Neural progenitor cell (in vitro differentiated cells): ENCODE measurements at regions not wholly inside any gene's neighbourhood (a gene's known extent, or its start where the extent isn't known, plus 50 kb on each side); places are given as distances from the start of the nearest gene placed in this dataset.

Experiments
- CTCF ChIP-seq: fragments of 200-600 bp; sonication (generic); IDR thresholded peaks from 2 replicates; pipeline ENCODE4 v1.5.1; 2017; ENCODE audit warnings: antibody characterized with exemption, mild to moderate bottlenecking
- EZH2 ChIP-seq: fragments of 200-600 bp; sonication (generic); IDR thresholded peaks from 2 replicates; pipeline ENCODE4 v1.6.1; 2017; ENCODE audit warnings: antibody characterized with exemption, mild to moderate bottlenecking, moderate library complexity
- EZH2phosphoT487 ChIP-seq: fragments of 200-600 bp; sonication (generic); IDR thresholded peaks from 2 replicates; pipeline ENCODE4 v1.6.1; 2017; ENCODE audit warnings: antibody characterized with exemption

DNA sequence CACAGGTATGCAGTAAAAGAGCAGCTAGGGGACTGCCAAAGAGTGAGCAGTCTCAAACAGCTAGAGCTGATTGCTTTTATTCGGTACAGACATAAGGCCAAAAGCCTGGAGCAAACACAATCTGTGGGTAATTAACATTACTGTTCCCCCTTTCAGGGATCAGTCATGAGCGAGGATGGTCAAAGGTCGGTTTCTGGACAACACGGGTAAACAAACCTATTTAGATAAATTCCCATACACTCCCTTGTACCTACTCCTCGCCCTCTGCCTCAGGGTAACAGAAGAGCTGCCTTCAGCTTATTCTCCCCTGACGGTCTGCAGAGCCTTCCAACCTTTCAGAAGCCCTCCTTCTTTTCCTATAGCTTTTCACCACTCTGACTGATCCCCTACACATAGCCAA, 586.0 kb downstream of the SUCLG1 start:
- no peak for TF ChIP-seq CTCF
- TF ChIP-seq EZH2: no peak
- TF ChIP-seq EZH2phosphoT487: no peak
